Vagina (tissue), 2 donors: ENCODE measurements at regions not wholly inside any gene's neighbourhood (a gene's known extent, or its start where the extent isn't known, plus 50 kb on each side); places are given as distances from the start of the nearest gene placed in this dataset.

Experiments used
- DNase-seq, 2 donors: peaks; one replicate each; pipeline ENCODE4 v3.0.0-alpha.2; 2017; ENCODE audit errors: extremely low spot score in 2 of 2
- H3K27ac ChIP-seq: fragments of 200-600 bp; sonication (generic); one replicate; pipeline ENCODE4 v1.5.1; 2019
- H3K27me3 ChIP-seq: fragments of 200-600 bp; sonication (generic); one replicate; pipeline ENCODE4 v1.5.1; 2019
- H3K36me3 ChIP-seq, 2 donors: fragments of 200-600 bp; sonication (generic); one replicate each; pipeline ENCODE4 v1.5.1; 2017 to 2019
- H3K4me1 ChIP-seq: fragments of 200-600 bp; sonication (generic); one replicate; pipeline ENCODE4 v1.5.1; 2019
- H3K4me3 ChIP-seq, 2 donors: fragments of 200-600 bp; sonication (generic); 1 replicate in 1 of 2; 2 replicates in 1 of 2; pipeline ENCODE4 v1.5.1; 2016 to 2019
- H3K9me3 ChIP-seq: fragments of 200-600 bp; sonication (generic); one replicate; pipeline ENCODE4 v1.5.1; 2019
- CTCF ChIP-seq, 3 experiments: fragments of 450-650 bp in 2 of 3; fragments of 200-600 bp in 1 of 3; sonication (generic) in 1 of 3; IDR thresholded peaks; one replicate each; pipeline ENCODE4 v1.5.1; 2017 to 2019; ENCODE audit warnings: antibody characterized with exemption in 3 of 3, mild to moderate bottlenecking in 2 of 3, moderate library complexity in 2 of 3
- POLR2A ChIP-seq, 2 donors: fragments of 450-650 bp; IDR thresholded peaks; one replicate each; pipeline ENCODE4 v1.6.1; 2017; ENCODE audit warnings: antibody characterized with exemption in 2 of 2, mild to moderate bottlenecking in 2 of 2, moderate library complexity in 2 of 2
- POLR2AphosphoS5 ChIP-seq, 2 donors: sonication (generic); formaldehyde crosslinking; IDR thresholded peaks; one replicate each; pipeline ENCODE4 v1.9.0; 2017; ENCODE audit warnings: antibody characterized with exemption in 2 of 2, mild to moderate bottlenecking in 2 of 2, low read depth in 1 of 2; ENCODE audit not compliant: insufficient read depth in 1 of 2
- intact Hi-C: fragments of 100-400 bp; cut with DNase I; formaldehyde crosslinking; loops from one replicate; pipeline ENCODE4 v1.15.1; 2023

DNA sequence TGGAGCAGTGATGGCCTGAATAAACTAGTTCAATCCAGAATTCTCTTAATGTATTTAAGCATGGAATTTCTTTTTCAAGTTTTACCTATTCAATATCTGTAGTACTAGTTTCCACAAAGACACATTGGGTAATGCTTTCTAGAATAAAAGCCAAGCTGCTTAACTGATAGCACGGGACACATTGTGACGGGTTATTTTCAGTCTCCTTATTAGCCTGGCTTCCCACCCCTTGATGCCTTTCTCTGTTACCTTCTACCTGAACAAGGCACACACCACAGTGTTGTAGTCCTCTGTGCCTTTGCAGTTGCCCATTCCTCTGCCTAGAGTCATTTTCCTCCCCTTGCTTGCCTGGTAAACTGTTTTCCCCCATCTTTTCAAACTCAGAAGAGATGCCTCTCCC is 139.1 kb downstream of the HDGFL1 start:
- Histone ChIP-seq H3K4me1 (no peaks in the 10 kb centered on the region), H3K4me3 (no peak overlapping the region), H3K9me3 (no peaks in the 10 kb centered on the region), H3K27ac (no peak overlapping the region), H3K36me3 (no peaks in the 10 kb centered on the region), H3K27me3 (no peaks in the 10 kb centered on the region)
- no peak for DNase-seq
- intact Hi-C loops: no loop called here
- TF ChIP-seq POLR2AphosphoS5 (IDR thresholded peaks at IDR 0.05; ENCODE audit: insufficient read depth in 1 of 2, low read depth in 1 of 2): no peak
- TF ChIP-seq CTCF (IDR thresholded peaks at IDR 0.05): no peak
- no peak for TF ChIP-seq POLR2A (IDR thresholded peaks at IDR 0.05)

DNA sequence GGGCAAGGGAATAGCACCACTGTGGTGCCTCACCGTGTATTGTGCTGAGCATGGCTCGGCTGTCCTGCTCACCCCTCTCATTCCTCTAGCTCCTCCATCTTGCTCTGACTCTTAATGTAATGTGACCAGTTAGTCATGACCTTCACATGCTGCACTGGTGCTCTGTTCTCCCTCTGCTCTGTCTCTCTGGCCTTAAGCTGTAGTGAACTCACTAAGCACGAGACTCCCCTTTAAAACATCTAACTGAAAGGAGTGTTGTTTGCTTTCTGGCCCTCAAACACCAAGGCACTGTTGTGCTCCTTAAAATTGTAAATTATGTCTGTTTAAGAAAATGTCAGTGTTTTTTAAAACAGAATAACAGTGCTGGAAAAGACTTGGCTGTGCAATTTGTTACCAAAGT is 140.4 kb downstream of the HDGFL1 start:
- DNase-seq: no peak
- no peaks in the 10 kb centered on the region for H3K36me3 ChIP-seq

DNA sequence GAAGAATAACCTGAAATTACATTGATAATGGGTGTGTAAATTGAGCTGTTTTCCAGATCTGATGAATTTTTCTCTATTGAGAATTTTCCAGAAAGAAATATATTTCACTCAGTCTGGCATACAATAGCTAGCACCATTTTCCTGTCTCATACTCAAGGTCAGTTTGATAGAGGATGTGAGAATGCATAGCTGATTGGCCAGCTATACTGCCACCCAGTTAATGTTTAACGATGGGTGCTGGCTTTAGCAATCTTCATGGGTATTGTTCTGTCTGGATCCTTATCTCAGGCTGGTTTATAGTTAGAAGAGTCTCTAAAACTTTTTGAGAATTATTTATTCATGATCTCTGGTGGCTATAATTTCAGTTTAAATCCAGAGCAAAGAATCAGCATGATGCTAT is 147.4 kb downstream of the HDGFL1 start:
- TF ChIP-seq POLR2A (IDR thresholded peaks at IDR 0.05) (no peak), POLR2AphosphoS5 (IDR thresholded peaks at IDR 0.05; ENCODE audit: insufficient read depth in 1 of 2, low read depth in 1 of 2) (no peak), CTCF (IDR thresholded peaks at IDR 0.05) (no peak)

More for the DNA sequence above, 140.4 kb downstream of the HDGFL1 start:
- H3K27ac ChIP-seq: peak overlapping the region; percentile 40
- no peaks in the 10 kb centered on the region for H3K9me3 ChIP-seq
- no peak overlapping the region for H3K4me3 ChIP-seq
- no peak for TF ChIP-seq POLR2AphosphoS5 (IDR thresholded peaks at IDR 0.05; ENCODE audit: insufficient read depth in 1 of 2, low read depth in 1 of 2)
- no peak for TF ChIP-seq CTCF (IDR thresholded peaks at IDR 0.05)
- TF ChIP-seq POLR2A (IDR thresholded peaks at IDR 0.05): no peak
- H3K27me3 ChIP-seq: no peaks in the 10 kb centered on the region
- intact Hi-C loops: no loop called here
- H3K4me1 ChIP-seq: no peaks in the 10 kb centered on the region

GRCh38 chr6:22717915-22718314 is 148.5 kb downstream of the HDGFL1 start:
- TF ChIP-seq POLR2AphosphoS5 (IDR thresholded peaks at IDR 0.05; ENCODE audit: insufficient read depth in 1 of 2, low read depth in 1 of 2) (no peak), POLR2A (IDR thresholded peaks at IDR 0.05) (no peak)
- Histone ChIP-seq H3K4me3 (no peak overlapping the region), H3K9me3 (no peaks in the 10 kb centered on the region), H3K27ac (no peak overlapping the region), H3K4me1 (no peaks in the 10 kb centered on the region), H3K27me3 (no peaks in the 10 kb centered on the region), H3K36me3 (no peaks in the 10 kb centered on the region)
- intact Hi-C loops: no loop called here
- no peak for DNase-seq

More for the DNA sequence above, 147.4 kb downstream of the HDGFL1 start:
- Histone ChIP-seq H3K4me1 (no peaks in the 10 kb centered on the region), H3K9me3 (no peaks in the 10 kb centered on the region), H3K4me3 (no peak overlapping the region), H3K36me3 (no peaks in the 10 kb centered on the region), H3K27me3 (no peaks in the 10 kb centered on the region), H3K27ac (no peak overlapping the region)
- DNase-seq: no peak
- intact Hi-C loops: no loop called here

- intact Hi-C loops: no loop called here
- TF ChIP-seq CTCF (IDR thresholded peaks at IDR 0.05) (no peak), POLR2AphosphoS5 (IDR thresholded peaks at IDR 0.05; ENCODE audit: insufficient read depth in 1 of 2, low read depth in 1 of 2) (no peak), POLR2A (IDR thresholded peaks at IDR 0.05) (no peak)
- no peak overlapping the region for H3K27ac ChIP-seq
- H3K4me1 ChIP-seq: no peaks in the 10 kb centered on the region
- no peaks in the 10 kb centered on the region for H3K9me3 ChIP-seq
- no peak for DNase-seq
- no peaks in the 10 kb centered on the region for H3K36me3 ChIP-seq
- H3K27me3 ChIP-seq: no peaks in the 10 kb centered on the region
- no peak overlapping the region for H3K4me3 ChIP-seq
Measured at GRCh38 chr6:22722913-22723312, 153.5 kb downstream of the HDGFL1 start.
